ENCODE measurements at regions not wholly inside any gene's neighbourhood (a gene's known extent, or its start where the extent isn't known, plus 50 kb on each side); places are given as distances from the start of the nearest gene placed in this dataset.

- no peaks in the 10 kb centered on the region for H3K9me3 ChIP-seq
Measured at GRCh38 chr2:6777626-6778025, 88.1 kb downstream of the CMPK2 start.

GRCh38 chr2:6780765-6781274 lies 84.9 kb downstream of the CMPK2 start:
- H3K27ac ChIP-seq: no peak overlapping the region
- no peak for TF ChIP-seq CTCF (IDR thresholded peaks at IDR 0.05)
- no peaks in the 10 kb centered on the region for H3K9me3 ChIP-seq
- DNase-seq: peak in 2 of 3 donors; percentile 22 to 51
- no peak overlapping the region for H3K4me3 ChIP-seq
- H3K27me3 ChIP-seq: no peaks in the 10 kb centered on the region
- no peaks in the 10 kb centered on the region for H3K4me1 ChIP-seq
- no peaks in the 10 kb centered on the region for H3K36me3 ChIP-seq

More at GRCh38 chr2:6777626-6778025, 88.1 kb downstream of the CMPK2 start:
- Histone ChIP-seq H3K4me3 (no peak overlapping the region), H3K36me3 (no peaks in the 10 kb centered on the region), H3K27ac (no peak overlapping the region), H3K27me3 (no peaks in the 10 kb centered on the region), H3K4me1 (no peaks in the 10 kb centered on the region)
- TF ChIP-seq POLR2A (IDR thresholded peaks at IDR 0.05): no peak
- TF ChIP-seq CTCF (IDR thresholded peaks at IDR 0.05): no peak
- no peak for DNase-seq

- Histone ChIP-seq H3K4me3 (no peak overlapping the region), H3K9me3 (no peaks in the 10 kb centered on the region), H3K4me1 (no peaks in the 10 kb centered on the region), H3K27me3 (no peaks in the 10 kb centered on the region), H3K27ac (no peak overlapping the region), H3K36me3 (no peaks in the 10 kb centered on the region)
- TF ChIP-seq POLR2A (IDR thresholded peaks at IDR 0.05) (no peak), CTCF (IDR thresholded peaks at IDR 0.05) (no peak)
- no peak for DNase-seq
Measured at GRCh38 chr2:6782517-6783237, 83.0 kb downstream of the CMPK2 start.

- Histone ChIP-seq H3K4me1 (no peaks in the 10 kb centered on the region), H3K27me3 (no peaks in the 10 kb centered on the region), H3K9me3 (no peaks in the 10 kb centered on the region), H3K36me3 (no peaks in the 10 kb centered on the region), H3K27ac (no peak overlapping the region), H3K4me3 (no peak overlapping the region)
- no peak for TF ChIP-seq CTCF (IDR thresholded peaks at IDR 0.05)
- TF ChIP-seq POLR2A (IDR thresholded peaks at IDR 0.05): no peak
- DNase-seq: no peak
Measured at GRCh38 chr2:6783238-6783614, 82.5 kb downstream of the CMPK2 start.

GRCh38 chr2:6784291-6784690 lies 81.4 kb downstream of the CMPK2 start:
- Histone ChIP-seq H3K9me3 (no peaks in the 10 kb centered on the region), H3K36me3 (no peaks in the 10 kb centered on the region), H3K4me1 (no peaks in the 10 kb centered on the region), H3K4me3 (no peak overlapping the region), H3K27ac (no peak overlapping the region), H3K27me3 (no peaks in the 10 kb centered on the region)
- TF ChIP-seq CTCF (IDR thresholded peaks at IDR 0.05): no peak
- TF ChIP-seq POLR2A (IDR thresholded peaks at IDR 0.05): no peak
- no peak for DNase-seq

Measured in Peyer's patch (tissue), 4 donors.